Erythroblast (primary cell): ENCODE measurements at regions not wholly inside any gene's neighbourhood (a gene's known extent, or its start where the extent isn't known, plus 50 kb on each side); places are given as distances from the start of the nearest gene placed in this dataset.

Experiments
- GATA1 ChIP-seq: IDR thresholded peaks from 2 replicates; pipeline ENCODE4 v1.6.1; 2011; ENCODE audit warnings: low read depth, mild to moderate bottlenecking, control low read depth, low read length, moderate library complexity
- POLR2A ChIP-seq: IDR thresholded peaks from 2 replicates; pipeline ENCODE4 v1.6.1; 2011; ENCODE audit warnings: mild to moderate bottlenecking, low read length

GRCh38 chr2:204166961-204167360 is 230.4 kb downstream of the ICOS start:
- TF ChIP-seq POLR2A, result no peak
- no peak for TF ChIP-seq GATA1
